Sigmoid colon (tissue), 4 donors: ENCODE measurements at regions not wholly inside any gene's neighbourhood (a gene's known extent, or its start where the extent isn't known, plus 50 kb on each side); places are given as distances from the start of the nearest gene placed in this dataset.

ENCODE experiments used
- CTCF ChIP-seq, 4 experiments: fragments of 450-650 bp in 3 of 4; fragments of 200-600 bp in 1 of 4; IDR thresholded peaks; one replicate each; pipeline ENCODE4 v1.5.1; 2016 to 2019; ENCODE audit warnings: antibody characterized with exemption in 4 of 4, mild to moderate bottlenecking in 3 of 4, moderate library complexity in 2 of 4
- EP300 ChIP-seq, 4 donors: sonication (generic); formaldehyde crosslinking; IDR thresholded peaks; one replicate each; pipeline ENCODE4 v1.6.1; 2017; ENCODE audit warnings: antibody characterized with exemption in 4 of 4
- POLR2A ChIP-seq, 2 donors: fragments of 450-650 bp; IDR thresholded peaks; one replicate each; pipeline ENCODE4 v1.6.1; 2016; ENCODE audit warnings: antibody characterized with exemption in 2 of 2, mild to moderate bottlenecking in 2 of 2, moderate library complexity in 2 of 2

DNA sequence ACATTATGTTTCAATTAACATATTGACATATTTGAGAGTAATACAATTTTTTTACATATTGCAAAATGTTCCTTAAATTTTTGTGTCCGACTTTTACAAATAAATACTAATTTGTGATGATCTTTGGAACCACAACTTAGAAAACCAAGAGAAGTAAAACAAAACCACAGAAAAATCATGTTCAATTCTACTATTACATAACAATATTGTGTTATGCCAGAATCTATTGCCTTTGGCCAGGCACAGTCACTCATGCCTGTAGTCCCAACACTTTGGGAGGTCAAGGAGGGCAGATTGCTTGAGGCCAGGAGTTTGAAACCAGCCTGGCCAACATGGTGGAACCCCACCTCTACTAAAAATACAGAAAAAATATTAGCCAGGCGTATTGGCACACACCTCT is 92.8 kb upstream of the APCDD1 start:
- TF ChIP-seq EP300 (IDR thresholded peaks at IDR 0.05), result no peak
- TF ChIP-seq CTCF (IDR thresholded peaks at IDR 0.05), result no peak
- TF ChIP-seq POLR2A (IDR thresholded peaks at IDR 0.05), result no peak
